ENCODE measurements at regions not wholly inside any gene's neighbourhood (a gene's known extent, or its start where the extent isn't known, plus 50 kb on each side); places are given as distances from the start of the nearest gene placed in this dataset.
A peak's percentile ranks its signal among the peaks of the same experiment; 100 is the strongest.

DNA sequence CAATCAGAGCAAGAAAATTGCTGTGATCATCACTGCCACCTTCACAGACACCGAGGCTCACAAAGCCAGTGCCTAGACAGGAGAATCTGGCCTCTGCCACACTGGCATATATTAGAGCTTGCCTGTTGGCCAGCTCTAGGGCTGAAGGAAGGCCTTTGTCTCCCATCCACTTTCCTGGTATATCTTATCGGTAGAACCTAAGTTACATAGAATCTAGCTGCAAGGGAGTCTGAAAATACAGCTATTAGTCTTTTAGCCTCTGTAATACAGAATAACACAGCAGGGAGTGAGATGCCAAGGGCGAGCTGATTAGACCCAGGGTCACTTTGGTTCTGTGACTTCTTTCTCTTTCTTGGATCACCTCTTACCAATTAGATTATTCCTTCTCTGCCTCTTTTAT, 154.9 kb upstream of the KL start:
- DNase-seq (ENCODE audit: low spot score), result peak; percentile 11

DNA sequence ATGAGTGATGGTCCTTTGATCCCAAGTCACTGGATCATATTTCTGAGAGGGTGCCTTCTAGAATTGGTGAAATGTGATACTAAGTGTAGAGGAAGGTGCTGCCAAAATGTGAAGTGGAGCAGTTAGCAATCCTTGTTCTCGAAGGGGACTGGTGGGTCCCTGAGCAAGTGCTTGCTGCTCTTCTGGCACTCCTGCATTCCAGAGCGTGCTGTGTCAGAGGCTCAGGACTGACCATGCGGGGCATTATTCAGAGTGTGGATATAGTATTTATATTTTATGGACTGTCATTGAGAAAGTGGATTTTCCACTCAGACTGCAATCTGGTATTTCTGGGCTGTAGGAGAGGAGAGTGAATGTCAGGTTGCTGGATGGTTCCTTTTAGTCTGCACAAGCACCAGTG, 152.6 kb upstream of the KL start:
- no peak for DNase-seq (ENCODE audit: low spot score)

DNA sequence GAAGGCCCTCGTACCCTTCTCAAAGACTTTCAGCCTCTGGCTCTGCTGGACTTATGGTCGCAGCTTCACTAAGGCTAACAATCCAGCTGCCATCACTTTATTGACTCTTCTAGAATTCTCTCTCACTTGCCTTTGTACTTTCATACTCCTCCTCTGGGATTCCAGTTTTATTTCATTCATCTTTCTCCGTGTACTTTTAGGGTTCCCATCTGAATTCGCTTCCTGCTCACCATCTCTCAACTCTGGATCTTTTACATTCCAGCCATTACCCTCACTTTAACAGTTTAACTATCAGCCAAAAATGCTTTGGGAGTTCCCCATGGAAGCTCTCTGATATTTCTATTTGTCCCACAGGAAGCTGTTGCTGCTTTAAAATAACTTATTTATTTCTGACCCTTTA, 149.3 kb upstream of the KL start:
- no peak for DNase-seq (ENCODE audit: low spot score)

DNA sequence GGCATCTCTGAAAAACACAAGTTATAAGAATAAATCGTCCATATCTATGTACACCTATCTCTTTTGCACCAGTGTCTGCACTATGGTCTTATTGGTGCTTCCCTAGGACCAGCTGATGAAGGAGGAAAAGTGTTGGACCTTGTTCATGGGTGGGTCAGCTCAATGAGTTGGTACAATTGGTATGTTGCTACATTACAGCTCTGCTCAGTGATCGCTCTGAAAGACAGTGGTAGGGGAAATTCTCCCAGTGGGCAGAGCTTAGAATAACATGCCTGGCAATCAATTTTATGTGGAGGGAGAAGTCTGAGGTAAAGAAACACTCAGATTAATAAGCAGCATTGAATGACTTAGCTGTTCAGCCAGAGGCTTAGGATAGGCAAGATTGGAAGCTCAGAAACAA, 138.7 kb upstream of the KL start:
- DNase-seq (ENCODE audit: low spot score), result no peak

DNA sequence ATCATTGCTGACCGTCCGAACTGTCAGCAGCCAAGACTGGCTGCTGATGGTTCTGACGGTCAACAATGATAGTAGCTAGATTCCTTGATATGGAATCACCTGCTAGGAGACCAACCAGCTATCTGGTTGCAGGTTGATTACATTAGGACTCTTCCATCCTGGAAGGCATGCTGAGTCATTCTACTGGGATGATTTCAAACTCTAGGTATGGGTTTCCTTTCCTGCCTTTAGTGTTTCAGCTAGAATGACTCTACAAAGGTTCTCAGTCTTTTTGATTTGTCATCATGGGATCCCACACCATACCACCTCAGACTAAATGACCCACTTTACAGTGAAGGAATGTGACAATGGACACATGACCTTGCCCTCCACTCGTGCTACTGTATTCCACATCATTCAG, 138.1 kb upstream of the KL start:
- DNase-seq (ENCODE audit: low spot score), result no peak

DNA sequence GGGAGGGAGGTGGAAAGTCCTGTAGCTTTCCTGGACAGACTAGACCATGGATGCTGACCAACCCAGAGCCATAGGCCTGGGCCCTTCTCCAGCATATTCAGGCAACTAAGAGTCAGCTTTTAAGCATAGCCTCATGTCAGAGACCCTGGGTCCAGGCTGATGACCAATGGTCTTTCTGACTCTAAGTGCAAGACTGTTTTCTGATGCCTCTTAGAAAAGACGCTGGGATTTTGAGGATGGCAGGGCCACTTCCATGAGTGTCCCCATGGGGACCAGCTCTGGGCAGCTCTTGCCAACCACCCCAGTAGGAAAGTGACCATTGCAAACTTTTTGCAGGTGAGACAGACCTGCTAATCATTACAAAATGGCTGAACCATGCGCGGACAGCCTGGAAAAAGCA, 135.6 kb upstream of the KL start:
- DNase-seq (ENCODE audit: low spot score), result no peak

DNA sequence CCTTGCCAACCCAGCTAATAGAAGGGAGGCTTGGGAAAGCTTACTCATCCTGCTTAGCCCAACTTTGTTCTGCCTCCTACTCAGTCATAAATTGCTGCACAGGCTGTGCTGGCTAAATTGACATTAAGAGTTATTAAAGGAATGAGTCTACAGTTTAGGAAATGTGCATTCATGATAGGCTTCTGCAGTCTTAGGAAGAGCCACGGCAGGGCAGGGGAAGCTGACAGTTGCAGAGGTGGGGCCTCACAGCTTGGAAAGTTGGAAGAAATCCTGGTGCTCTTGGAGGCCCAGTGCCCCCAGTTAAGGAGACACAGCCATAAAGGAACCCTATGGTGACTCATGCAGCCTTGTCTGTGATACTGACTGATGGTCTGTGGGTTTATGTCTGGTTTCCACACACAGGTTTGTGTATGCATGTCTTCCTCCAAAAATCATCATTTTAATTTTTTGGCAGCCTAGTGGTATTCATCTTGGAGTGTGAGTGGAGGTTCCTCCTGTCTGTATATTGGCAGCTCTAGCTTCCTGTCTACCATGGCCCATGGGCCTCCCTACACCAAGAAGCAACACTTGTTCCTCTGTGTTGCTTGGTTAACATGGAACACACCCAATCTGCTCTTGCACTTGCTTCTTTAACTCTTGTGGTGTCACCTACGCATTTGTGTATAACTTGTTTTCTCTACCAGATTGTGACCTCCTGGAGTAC, 135.0 kb upstream of the KL start:
- no peak for DNase-seq (ENCODE audit: low spot score)

DNA sequence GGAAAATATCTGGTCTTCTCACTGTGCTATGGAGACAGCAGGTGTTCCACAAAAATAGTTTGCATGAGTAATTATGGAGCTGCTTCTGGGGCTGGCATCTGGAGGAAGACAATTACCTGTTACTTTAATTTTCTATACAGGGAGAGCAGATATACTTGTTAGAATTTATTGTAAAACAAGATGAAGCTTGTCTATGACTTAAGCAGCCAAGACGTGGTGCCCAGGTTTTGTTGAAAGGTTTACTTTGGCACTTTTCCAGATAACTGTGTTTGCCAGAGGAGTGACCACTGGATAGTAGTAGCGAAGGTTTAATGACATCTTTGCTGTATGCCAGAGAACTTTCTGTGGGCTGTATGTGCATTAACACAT, 134.5 kb upstream of the KL start:
- DNase-seq (ENCODE audit: low spot score), result no peak

DNA sequence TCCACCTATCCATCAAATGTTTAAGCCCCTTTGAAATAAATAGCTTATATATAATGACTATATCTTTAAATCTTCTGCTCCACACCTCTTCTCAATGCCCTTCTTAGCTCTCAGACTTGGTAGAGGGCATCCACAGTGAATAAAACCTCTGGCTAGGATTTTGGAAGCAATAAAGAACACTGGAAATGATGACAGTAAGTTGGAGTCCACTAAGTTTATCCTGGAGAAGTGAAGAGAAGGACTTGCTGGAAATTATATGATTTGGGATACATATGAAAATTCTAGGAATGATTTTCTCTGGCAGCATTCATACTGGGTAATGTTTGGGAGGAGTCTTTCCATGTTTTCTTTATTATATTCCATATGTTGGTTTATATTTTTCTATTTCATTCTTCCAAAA, 133.5 kb upstream of the KL start:
- no peak for DNase-seq (ENCODE audit: low spot score)

DNA sequence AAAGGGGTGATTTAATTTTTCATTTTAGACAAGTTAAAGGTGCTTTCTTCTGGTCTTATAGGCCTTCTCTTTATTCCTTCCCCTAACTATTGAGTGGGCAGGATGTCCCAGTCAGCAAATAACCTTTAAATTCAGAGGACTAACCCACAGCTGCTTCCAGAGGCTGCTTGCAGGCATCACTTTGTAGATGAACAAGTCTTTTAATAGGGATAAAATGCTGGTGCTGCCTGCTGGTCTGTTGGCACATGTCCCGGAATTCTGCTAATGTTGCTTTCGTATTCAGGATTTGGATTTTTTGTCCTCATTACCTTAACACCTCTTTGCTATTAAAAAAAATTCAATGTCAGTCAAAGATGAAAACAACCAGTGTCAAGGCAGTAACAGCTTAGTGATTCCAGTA, 132.7 kb upstream of the KL start:
- no peak for DNase-seq (ENCODE audit: low spot score)

DNA sequence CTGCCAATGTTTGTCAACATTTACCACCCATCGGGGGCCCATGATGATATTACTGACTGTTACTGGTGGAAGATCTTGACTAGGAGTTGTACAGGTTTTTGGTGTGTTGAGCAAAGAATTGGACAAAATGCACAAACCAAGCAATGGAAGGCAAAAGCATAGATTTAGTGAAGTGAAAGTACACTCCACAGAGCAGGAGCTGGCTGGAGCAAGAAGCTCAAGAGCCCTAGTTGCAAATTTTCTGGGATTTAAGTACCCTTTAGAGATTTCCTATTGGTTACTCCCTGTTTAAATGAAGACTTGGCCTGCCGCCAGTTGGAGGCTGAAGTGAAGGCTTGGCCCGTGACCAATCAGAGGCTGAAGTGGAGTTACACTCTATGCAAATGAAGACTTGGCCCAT, 128.6 kb upstream of the KL start:
- no peak for DNase-seq (ENCODE audit: low spot score)

DNA sequence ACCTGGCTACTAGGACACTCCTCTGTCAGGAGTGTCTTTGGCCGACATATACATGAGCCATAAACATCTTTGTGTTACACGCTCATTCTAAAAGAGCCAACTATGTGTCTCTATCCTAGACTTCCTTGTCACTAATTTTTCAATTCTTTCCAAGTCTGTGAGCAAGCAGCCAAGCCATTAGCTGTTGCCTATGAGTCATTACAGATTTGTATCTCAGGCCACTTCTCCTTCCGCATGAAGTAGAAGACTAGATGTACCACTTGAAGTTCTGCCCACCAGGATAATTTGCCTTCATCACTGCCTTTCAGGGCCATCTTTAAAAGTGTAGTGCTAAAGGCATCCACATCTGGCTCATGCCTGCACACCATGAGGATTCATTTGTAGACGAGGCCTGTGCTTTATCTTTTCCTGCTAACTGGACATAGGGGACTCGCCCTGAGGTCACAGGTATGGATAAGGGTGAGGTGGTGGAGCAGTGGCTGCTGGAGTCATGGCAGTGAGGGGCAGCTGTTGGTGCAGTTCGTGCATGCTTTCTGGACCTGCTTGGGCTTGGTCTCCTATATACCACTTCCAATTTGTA, 126.1 kb upstream of the KL start:
- no peak for DNase-seq (ENCODE audit: low spot score)

DNA sequence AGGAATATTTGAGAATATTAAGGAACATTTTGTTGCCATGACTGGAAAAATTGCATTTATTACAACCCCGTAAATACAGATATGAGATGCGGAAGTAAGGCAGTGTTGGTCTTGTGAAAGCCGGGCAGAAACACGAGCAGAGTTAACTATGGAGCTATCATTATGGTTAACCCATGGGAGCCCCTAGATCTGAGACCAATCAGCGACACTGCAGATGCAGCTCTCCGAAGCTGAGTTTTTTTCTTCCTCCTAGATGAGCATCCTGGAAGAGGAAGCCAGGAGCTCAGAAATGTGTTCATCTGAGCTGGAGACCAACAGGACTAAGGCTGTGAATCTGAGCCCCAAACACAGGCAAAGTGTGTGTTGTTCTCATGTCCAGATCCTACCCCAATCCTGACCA, 123.0 kb upstream of the KL start:
- DNase-seq (ENCODE audit: low spot score), result no peak

DNA sequence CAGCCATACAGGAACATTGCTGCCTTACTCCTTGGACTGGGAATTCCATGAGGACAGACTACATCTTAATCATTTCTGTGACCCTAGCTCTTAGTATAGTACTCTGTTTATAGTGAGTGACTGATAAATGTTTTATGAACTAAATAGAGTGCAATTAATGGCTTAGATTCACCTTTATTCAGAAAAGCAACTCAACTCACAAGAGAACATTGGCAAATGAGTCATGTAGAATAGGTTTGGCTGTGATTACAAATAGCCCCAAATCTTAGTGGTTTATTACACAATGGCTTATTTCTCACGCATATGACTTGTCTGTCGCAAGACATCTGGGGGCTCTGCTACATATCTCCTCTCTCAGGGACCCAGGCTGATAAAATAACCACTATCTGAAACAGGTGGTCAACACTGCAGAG, 121.6 kb upstream of the KL start:
- no peak for DNase-seq (ENCODE audit: low spot score)

DNA sequence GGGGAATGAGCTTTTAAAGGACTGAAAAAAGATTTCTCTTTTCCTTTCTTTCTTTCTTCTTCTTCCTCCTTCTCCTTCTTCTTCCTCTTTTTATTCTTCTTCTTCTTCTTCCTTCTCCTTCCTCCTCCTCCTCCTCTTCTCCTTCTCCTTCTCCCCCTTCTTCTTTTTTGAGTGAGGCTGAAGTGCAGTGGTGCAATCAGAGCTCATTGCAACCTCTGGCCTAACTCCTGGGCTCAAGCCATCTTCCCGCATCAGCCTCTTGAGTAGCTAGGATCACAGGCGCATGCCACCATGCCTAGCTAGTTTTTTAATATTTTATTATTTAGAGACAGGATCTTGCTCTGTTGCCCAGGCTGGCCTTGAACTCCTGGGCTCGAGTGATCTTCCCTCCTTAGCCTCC, 120.9 kb upstream of the KL start:
- DNase-seq (ENCODE audit: low spot score), result no peak

DNA sequence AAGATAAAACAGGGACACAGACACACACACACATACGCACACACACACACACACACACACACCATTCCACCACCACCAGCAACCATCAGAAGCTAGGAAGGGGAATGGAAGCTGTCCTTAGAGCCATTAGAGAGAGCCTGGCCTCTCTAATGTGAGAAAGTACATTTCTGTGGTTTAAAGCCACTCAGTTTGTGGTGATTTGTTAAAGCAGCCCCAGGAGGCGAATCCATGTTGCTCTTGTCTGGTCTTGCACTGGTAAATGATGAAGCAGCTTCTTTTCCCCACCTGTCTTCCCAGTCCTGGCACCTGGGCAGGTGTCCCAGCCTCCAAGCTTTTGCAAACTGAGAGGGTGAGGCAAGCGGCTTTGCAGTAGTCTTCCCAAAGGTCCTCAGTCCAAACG, 118.9 kb upstream of the KL start:
- DNase-seq (ENCODE audit: low spot score), result no peak

DNA sequence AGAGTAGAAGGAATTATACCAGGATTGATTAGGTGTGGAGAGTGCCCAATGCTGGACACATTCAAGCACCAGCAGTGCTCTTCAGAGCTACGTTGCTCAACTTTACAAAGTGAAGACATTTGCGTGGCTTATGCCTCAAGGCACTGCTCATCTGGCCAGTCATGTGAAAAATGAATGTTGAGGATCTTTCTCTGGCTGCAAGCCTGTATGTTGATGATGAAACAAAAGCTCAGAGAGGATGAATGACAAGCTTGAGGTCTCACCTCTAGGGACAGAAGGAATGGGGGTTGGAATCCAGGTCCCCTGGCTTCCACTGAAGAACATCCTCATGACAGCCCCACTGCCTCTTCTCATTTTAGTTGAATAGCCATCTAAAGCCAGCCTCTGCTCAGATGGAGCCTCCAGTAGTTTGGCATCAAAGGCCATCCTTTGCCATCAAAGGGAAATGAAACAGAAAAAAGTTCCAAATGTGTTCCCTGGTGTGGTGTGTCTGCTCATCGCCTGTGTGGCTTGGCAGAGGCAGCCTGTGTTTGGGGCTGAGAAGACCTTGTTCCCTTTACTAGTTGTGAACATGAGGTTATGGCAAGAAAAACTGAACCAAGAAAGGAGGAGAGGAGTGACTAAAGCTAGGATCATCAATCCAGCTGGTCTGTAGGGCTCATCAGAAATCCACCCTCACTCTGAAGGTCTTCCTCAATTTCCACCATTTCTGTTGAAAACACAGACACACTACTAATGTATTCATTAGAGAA, 114.0 kb upstream of the KL start:
- no peak for DNase-seq (ENCODE audit: low spot score)

DNA sequence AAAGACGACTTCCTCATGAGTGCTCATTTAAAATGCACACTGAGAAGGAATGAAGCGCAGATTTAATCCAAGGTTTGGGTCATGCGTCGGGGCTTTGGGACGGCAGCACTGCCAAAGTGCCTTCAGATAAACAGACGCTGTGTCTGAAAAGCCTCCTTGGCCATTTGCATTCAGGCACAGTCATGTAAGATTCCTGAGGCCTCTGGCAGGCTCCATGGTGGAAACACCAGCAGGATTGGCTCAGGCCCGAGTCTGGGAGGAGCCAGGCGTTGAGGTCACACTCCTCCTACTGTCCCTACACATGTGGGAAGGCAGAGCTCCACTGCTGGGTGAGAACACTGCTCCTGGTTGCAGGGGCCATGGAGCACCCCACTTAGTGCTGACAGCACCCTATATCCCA, 113.3 kb upstream of the KL start:
- peak; percentile 84 for DNase-seq (ENCODE audit: low spot score)

DNA sequence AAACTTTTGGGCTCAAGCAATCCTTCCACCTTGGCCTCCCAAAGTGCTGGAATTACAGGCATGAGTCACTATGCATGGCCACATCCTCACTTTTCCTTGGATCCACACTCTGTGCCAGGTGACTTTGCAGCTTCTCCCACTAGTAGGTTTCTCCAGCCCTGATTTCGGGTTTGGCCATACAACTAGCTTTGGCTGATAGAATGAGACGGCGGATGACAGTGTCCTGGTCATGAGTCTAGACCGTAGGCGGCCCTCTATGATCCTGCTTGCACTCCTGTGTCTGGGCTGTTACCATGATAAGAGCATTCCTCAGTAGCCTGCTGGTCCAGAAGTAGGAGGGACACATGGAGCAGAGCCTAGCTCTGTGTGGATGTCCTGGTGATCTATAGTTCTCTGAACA, 112.5 kb upstream of the KL start:
- no peak for DNase-seq (ENCODE audit: low spot score)

DNA sequence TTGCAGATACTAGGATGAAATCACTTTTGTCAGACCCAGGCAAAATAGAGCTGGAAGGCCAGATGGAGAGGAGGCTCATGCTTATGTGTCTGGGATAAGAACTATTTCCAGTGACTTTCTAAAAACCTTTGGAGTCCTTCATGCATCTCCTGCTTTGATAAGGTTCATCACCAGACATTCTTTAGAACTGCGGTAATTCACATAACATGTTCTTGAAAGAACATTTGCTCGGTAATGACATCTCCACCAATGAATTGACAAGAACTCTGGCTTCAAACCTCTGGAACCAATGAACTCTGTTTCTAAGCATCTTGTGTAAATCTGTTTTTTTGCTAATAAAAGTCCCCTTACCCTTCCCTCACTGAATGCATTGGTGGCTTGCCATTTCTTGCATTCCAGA, 112.0 kb upstream of the KL start:
- no peak for DNase-seq (ENCODE audit: low spot score)

DNA sequence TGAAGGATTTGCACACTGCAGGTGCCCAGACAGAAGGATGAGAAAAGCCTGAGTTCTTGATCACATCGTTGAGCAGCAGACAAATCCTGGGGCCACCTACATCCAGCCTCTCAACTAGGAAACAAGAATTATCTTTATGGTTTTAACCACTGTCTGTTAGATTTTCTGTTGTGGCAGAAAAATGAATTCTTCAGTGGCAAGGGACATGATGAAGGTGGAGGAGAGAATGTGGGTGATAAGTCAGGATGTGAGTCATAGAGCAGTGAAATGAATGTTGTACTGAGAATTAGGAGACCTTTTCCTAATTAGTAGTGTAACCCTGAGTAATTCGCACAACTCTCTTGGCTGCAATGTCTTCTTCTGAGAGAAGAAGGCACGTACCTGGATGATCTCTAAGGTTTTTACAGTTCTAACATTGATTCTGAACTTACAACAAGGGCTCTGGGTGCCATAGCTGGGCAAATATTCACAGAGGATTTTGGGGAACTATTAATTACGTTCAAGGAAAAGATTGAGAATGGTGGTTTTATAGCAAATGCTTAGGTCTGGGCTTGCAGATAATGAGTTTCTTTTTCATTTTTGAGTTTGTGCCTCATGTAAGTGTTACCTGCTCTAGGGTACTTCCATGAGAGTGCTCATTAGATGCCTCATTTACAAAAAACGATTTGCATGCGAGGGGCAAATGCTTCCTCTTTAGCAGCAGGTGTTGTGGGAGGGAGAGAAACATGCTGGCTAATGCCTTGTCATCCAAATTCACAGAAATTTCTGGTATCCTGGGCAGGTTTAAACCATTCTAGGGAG, 111.0 kb upstream of the KL start:
- DNase-seq (ENCODE audit: low spot score), result no peak

DNA sequence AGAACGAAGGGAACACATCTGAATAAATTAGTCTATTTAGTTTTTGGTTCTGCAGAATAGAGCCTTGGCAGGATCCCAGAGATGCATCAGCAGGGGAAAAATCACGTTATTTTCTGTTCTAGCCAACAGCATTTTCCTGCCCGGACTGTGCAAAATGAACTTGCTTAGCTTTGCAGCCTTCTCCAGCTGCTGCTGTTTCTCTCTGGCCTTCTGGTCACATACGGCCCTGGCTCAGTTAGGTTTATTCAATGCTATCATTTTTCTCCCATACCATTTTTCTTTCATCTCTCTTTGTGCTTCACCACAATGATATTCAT, 110.4 kb upstream of the KL start:
- DNase-seq (ENCODE audit: low spot score), result peak; percentile 72

DNA sequence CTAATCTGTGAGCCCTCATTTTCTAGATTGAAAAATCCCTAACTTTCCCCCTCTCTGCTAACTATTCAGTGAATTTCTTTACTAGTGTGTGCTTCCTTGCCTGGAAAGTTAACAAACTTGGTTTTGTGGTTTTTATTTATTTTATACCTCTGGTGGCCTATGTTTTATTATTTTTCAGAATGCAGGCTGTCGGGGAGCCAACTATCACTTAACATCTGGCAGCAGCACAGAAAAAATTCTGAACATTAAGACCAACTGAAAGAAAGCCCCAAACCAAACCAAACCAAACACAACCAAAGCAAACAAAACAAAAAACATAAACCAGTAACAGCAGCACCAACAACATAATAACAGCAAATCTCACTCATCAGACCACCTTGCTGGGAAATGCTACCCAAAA, 109.0 kb upstream of the KL start:
- DNase-seq (ENCODE audit: low spot score), result no peak
